Erythroblast (primary cell): ENCODE measurements at regions not wholly inside any gene's neighbourhood (a gene's known extent, or its start where the extent isn't known, plus 50 kb on each side); places are given as distances from the start of the nearest gene placed in this dataset.

Experiments used
- GATA1 ChIP-seq: IDR thresholded peaks from 2 replicates; pipeline ENCODE4 v1.6.1; 2011; ENCODE audit warnings: low read depth, mild to moderate bottlenecking, control low read depth, low read length, moderate library complexity
- POLR2A ChIP-seq: IDR thresholded peaks from 2 replicates; pipeline ENCODE4 v1.6.1; 2011; ENCODE audit warnings: mild to moderate bottlenecking, low read length

DNA sequence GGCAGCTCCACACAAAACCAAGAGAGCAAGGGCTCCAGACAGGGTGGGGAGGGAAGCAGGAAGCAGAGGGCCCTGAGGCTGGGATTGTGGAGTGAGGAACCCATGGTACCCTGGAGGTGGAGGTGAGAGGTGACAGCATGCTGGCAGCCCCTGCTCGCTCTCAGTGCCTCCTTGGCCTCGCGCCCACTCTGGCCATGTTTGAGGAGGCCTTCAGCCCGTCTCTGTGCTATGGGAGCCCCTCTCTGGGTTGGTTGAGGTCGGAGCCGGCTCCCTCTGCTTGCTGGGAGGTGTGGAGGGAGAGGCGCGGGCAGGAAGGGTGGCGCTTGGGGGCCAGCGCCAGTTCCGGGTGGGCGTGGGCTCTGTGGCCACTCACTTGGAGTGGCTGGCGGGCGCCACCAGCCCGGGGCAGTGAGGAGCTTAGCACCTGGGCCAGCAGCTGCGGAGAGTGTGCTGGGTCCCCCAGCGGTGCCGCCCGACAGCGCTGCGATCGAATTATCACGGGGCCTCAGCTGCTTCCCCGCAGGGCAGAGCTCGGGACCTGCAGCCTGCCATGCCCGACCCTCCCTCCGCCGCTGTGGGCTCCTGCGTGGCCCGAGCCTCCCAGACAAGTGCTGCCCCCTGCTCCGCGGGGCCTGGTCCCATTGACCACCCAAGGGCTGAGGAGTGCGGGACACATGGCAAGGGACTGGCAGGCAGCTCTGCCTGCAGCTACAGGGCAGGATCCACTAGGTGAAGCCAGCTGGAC lies 196.0 kb downstream of the DACT1 start:
- TF ChIP-seq POLR2A (no peak), GATA1 (no peak)
